Prostate gland (tissue), 2 donors: ENCODE measurements at regions not wholly inside any gene's neighbourhood (a gene's known extent, or its start where the extent isn't known, plus 50 kb on each side); places are given as distances from the start of the nearest gene placed in this dataset.

Experiments
- CTCF ChIP-seq, 4 experiments: fragments of 200-600 bp in 2 of 4; fragments of 450-650 bp in 2 of 4; sonication (generic) in 2 of 4; IDR thresholded peaks; 1 replicate in 3 of 4; 2 replicates in 1 of 4; pipeline ENCODE4 v1.5.1; 2016 to 2019; ENCODE audit warnings: antibody characterized with exemption in 4 of 4, mild to moderate bottlenecking in 2 of 4, moderate library complexity in 2 of 4
- POLR2A ChIP-seq: fragments of 450-650 bp; IDR thresholded peaks from one replicate; pipeline ENCODE4 v1.6.1; 2016; ENCODE audit warnings: antibody characterized with exemption, mild to moderate bottlenecking
- POLR2AphosphoS5 ChIP-seq: sonication (generic); formaldehyde crosslinking; IDR thresholded peaks from one replicate; pipeline ENCODE4 v1.6.1; 2017; ENCODE audit warnings: antibody characterized with exemption

GRCh38 chr2:118177884-118178283, 89.6 kb downstream of the INSIG2 start:
- TF ChIP-seq POLR2A (no peak), CTCF (IDR thresholded peaks at IDR 0.05) (no peak), POLR2AphosphoS5 (no peak)
